ENCODE measurements at regions not wholly inside any gene's neighbourhood (a gene's known extent, or its start where the extent isn't known, plus 50 kb on each side); places are given as distances from the start of the nearest gene placed in this dataset.

DNA sequence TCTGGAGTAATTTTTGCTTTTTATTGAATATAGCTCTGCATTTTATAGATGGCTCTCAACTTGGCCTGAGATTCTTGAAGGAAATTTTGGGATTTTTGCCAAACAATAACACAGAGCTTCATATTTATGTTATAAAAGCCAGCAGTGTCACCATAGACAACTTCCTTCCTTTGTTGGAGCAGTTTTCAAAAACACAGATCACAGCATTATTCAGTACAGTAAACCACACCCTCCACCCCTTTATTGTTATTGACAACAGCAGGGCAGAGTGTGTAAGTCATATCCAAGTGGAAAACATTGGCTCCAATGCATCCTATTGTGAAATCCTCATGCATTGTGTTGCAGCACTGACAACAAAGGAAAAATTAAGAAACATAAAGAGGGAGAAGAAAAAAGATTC lies 62.6 kb upstream of the PRSS23 start:
- TF ChIP-seq YY1 (IDR thresholded peaks at IDR 0.05; ENCODE audit: insufficient read depth, insufficient read length) (no peak), ZNF274 (IDR thresholded peaks at IDR 0.05; ENCODE audit: low read depth, low read length) (no peak), SUZ12 (IDR thresholded peaks at IDR 0.05; ENCODE audit: extremely low read depth, insufficient read depth, insufficient read length) (no peak)

All from NT2/D1 (cell line).